Esophagus (tissue), 2 donors: ENCODE measurements at regions not wholly inside any gene's neighbourhood (a gene's known extent, or its start where the extent isn't known, plus 50 kb on each side); places are given as distances from the start of the nearest gene placed in this dataset.

Experiments
- H3K27ac ChIP-seq, 2 donors: one replicate each; pipeline ENCODE4 v1.5.1; 2013; ENCODE audit warnings: low read depth in 2 of 2, mild to moderate bottlenecking in 2 of 2, inconsistent platforms in 1 of 2, low read length in 1 of 2, moderate library complexity in 1 of 2
- H3K27me3 ChIP-seq, 2 donors: one replicate each; pipeline ENCODE4 v1.6.1; 2013; ENCODE audit warnings: low read length in 2 of 2, control low read depth in 1 of 2, mild to moderate bottlenecking in 1 of 2; ENCODE audit not compliant: insufficient read depth in 2 of 2, control insufficient read depth in 1 of 2
- H3K36me3 ChIP-seq, 2 donors: one replicate each; pipeline ENCODE4 v1.6.1; 2013; ENCODE audit warnings: low read length in 1 of 2; ENCODE audit not compliant: control insufficient read depth in 2 of 2, insufficient read depth in 2 of 2
- H3K4me1 ChIP-seq, 2 donors: one replicate each; pipeline ENCODE4 v1.6.1; 2013; ENCODE audit warnings: low read length in 1 of 2; ENCODE audit not compliant: control insufficient read depth in 2 of 2, insufficient read depth in 2 of 2
- H3K4me3 ChIP-seq, 2 donors: one replicate each; pipeline ENCODE4 v1.5.1; 2013; ENCODE audit warnings: low read length in 2 of 2, mild to moderate bottlenecking in 2 of 2, low read depth in 1 of 2, moderate library complexity in 1 of 2
- H3K9me3 ChIP-seq, 2 donors: one replicate each; pipeline ENCODE4 v1.6.1; 2013; ENCODE audit warnings: mild to moderate bottlenecking in 2 of 2, low read depth in 1 of 2, low read length in 1 of 2, moderate library complexity in 1 of 2; ENCODE audit not compliant: control insufficient read depth in 2 of 2, insufficient read depth in 1 of 2
- WGBS, 2 donors: extraction: QIAGEN DNeasy Blood & Tissue Kit; methylation state at CpG; one replicate each; pipeline ENCODE4 v1.1.7; 2013; 5-methylcytosine and 5-hydroxymethylcytosine counted together
- donor health status: healthy with polysubstance abuse.
- donor health status: Bipolar disorder and iron deficiency.

- Histone ChIP-seq H3K4me1 (no peaks in the 10 kb centered on the region), H3K27me3 (no peaks in the 10 kb centered on the region)
- 79 to 85% methylated on average over 1 of the region's 1 CpG for WGBS, 2 donors
Measured at GRCh38 chr6:167472880-167473279, 148.0 kb downstream of the TTLL2 start.

GRCh38 chr6:167474171-167474570 lies 149.3 kb downstream of the TTLL2 start:
- Histone ChIP-seq H3K27ac (no peak overlapping the region), H3K27me3 (no peaks in the 10 kb centered on the region), H3K4me3 (no peak overlapping the region), H3K36me3 (no peaks in the 10 kb centered on the region), H3K9me3 (no peaks in the 10 kb centered on the region), H3K4me1 (no peaks in the 10 kb centered on the region)
- WGBS, 2 donors = 82 to 86% methylated on average over 8 of the region's 8 CpGs

More at GRCh38 chr6:167472880-167473279, 148.0 kb downstream of the TTLL2 start:
- H3K27ac ChIP-seq = no peak overlapping the region
- H3K9me3 ChIP-seq = no peaks in the 10 kb centered on the region
- H3K4me3 ChIP-seq = no peak overlapping the region
- H3K36me3 ChIP-seq = no peaks in the 10 kb centered on the region

DNA sequence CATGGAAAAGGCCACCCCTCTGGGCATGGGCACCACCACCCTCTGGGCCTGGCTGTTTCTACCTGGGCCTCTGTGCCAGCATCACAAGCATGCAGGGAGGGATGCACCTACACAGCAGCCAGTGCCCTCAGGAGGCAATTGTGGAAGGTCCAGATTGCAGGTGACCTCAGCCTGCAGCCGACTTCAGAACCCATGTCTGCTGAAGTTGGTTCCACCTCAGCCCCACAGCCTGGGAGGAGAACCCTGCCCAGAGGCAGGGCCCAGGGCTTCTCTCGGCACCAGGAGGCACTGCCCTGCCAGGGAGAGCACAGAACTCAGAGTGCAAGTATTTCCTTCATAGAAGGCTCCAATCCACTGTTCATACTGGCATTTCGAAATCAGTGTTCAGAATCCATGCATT lies 149.8 kb downstream of the TTLL2 start:
- no peak overlapping the region for H3K4me3 ChIP-seq
- no peaks in the 10 kb centered on the region for H3K4me1 ChIP-seq
- no peaks in the 10 kb centered on the region for H3K36me3 ChIP-seq
- H3K27ac ChIP-seq = no peak overlapping the region
- H3K27me3 ChIP-seq = no peaks in the 10 kb centered on the region
- 77 to 80% methylated on average over 3 of the region's 3 CpGs for WGBS, 2 donors
- H3K9me3 ChIP-seq = no peaks in the 10 kb centered on the region

DNA sequence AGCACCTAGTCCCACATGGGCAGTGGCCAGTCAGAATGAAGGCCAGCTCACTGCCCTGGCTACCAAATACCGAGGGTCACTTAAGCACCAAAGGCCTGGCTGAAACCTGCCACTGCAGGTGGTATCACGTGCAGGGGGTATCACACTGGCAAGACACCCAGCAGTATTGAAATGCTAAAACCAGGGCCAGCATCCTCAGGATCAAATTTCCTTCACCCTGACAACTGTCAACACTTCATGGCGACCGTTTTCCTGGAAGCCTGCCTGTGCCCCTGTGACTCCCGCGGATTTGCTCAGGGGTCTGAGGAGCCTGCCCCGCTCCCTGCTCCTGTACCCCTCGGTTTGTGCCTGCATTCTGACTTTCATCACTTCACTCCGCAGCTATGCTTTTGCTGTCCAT lies 151.1 kb downstream of the TTLL2 start:
- Histone ChIP-seq H3K9me3 (no peaks in the 10 kb centered on the region), H3K27ac (no peak overlapping the region), H3K4me1 (no peaks in the 10 kb centered on the region), H3K36me3 (no peaks in the 10 kb centered on the region), H3K4me3 (no peak overlapping the region), H3K27me3 (no peaks in the 10 kb centered on the region)
- WGBS, 2 donors = 67 to 68% methylated on average over 9 of the region's 9 CpGs

DNA sequence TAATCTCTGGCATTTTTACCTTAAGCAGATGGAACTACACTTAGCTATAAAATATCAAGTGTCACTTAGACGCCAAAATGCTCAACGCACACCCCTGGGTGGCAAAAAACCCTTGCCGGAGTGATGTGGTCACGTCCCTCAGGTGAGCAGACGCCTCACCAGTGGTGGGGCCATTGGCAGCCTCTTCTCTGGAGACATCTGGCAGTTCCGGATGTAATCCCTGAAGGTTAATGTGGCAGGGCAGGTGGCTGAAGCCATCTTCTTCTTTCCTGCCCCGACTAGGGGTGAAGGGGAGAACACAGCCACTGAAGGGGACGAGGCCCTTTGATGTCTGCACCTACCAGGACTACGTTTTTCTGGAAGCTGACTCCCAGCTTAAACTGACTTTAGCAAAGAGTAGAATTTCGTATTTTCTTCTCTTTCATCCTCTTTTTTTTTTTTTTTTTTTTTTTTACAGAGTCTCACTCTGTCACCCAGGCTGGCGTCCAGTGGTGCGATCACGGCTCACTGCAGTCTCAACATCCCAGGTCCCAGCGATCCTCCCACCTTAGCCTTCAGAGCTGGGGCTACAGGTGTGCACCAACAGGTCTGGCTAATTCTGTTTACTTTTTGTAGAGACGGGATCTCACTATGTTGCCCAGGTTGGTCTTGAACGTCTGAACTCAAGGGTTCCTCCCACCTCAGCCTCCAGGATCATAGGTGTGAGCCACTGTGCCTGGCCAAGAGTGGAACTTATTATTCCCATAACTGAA lies 152.1 kb downstream of the TTLL2 start:
- no peaks in the 10 kb centered on the region for H3K27me3 ChIP-seq
- no peaks in the 10 kb centered on the region for H3K36me3 ChIP-seq
- no peaks in the 10 kb centered on the region for H3K9me3 ChIP-seq
- WGBS, 2 donors = 86 to 87% methylated on average over 16 of the region's 16 CpGs
- no peak overlapping the region for H3K27ac ChIP-seq
- H3K4me1 ChIP-seq = no peaks in the 10 kb centered on the region
- no peak overlapping the region for H3K4me3 ChIP-seq

DNA sequence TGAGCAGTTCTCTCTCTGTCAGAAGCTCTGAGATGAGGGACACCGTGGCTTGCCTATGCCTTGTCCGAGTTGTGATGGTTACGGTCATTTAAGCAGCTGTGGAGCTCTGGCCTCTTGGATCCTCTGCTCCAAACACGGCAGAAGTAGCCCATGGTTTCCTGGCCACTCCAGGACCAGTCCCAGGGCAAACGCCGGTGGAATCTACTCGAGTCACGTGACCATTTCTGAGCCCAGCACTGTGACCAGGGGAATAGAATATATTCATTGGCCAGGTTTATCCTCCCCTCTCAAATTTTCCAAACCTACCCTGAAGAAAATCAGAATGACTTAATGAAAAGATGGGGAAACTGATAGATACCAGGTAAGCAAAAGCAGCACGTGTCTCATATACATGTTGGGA lies 152.8 kb downstream of the TTLL2 start:
- Histone ChIP-seq H3K36me3 (no peaks in the 10 kb centered on the region), H3K9me3 (no peaks in the 10 kb centered on the region), H3K4me3 (no peak overlapping the region), H3K27ac (no peak overlapping the region), H3K27me3 (no peaks in the 10 kb centered on the region), H3K4me1 (no peaks in the 10 kb centered on the region)
- WGBS, 2 donors = 91 to 94% methylated on average over 9 of the region's 9 CpGs

DNA sequence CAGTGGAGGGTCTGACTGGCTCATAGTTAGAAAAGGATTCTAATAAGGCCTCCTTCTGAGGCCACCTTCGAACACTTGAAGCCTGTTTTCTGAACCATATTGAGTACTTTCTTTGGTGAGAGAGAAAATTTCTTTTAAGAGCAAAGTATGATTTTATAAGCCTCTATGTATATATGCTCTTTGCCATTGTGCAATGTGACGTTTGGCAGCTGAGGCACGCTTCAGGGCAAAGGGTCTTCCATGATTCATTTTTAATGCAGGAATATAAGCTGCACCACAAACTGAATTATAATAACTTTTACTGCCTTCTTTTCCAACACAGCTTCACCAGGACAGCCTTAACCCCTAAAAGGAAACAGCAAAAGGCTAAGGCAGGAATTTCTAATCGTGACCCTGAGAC lies 154.4 kb downstream of the TTLL2 start:
- H3K27me3 ChIP-seq = no peaks in the 10 kb centered on the region
- H3K27ac ChIP-seq = no peak overlapping the region
- no peak overlapping the region for H3K4me3 ChIP-seq
- H3K36me3 ChIP-seq = no peaks in the 10 kb centered on the region
- WGBS, 2 donors = 84 to 86% methylated on average over 4 of the region's 4 CpGs
- no peaks in the 10 kb centered on the region for H3K4me1 ChIP-seq
- no peaks in the 10 kb centered on the region for H3K9me3 ChIP-seq

- Histone ChIP-seq H3K9me3 (no peaks in the 10 kb centered on the region), H3K4me3 (no peak overlapping the region), H3K36me3 (no peaks in the 10 kb centered on the region), H3K27ac (no peak overlapping the region), H3K4me1 (no peaks in the 10 kb centered on the region), H3K27me3 (no peaks in the 10 kb centered on the region)
- WGBS, 2 donors = 49% methylated on average over 8 of the region's 8 CpGs
Measured at GRCh38 chr6:167479901-167480648, 155.2 kb downstream of the TTLL2 start.

DNA sequence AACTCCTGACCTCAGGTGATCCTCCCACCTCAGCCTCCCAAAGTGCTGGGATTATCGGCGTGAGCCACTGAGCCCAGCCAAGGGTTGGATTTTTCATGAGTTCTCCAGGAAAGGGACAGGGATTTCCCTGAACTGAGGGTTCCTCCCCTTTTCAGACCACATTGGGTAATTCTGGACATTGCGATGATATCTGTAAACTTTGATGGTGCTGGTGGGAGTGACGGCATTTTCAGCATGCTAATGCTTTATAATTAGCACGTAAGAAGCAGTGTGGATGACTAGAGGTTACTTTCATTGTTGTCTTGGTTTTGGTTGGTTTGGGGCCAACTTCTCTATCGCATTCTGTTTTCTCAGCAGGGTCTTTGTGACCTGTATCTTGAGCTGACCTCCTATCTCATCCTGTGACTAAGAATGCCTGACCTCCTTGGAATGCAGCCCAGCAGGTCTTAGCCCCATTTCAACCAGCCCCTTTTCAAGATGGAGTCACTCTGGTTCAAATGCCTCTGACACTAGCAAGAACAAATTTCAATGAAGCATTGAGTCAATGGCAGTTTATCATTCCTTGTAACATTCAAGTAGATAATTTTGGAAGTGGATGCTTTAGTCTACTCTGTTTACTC lies 156.5 kb downstream of the TTLL2 start:
- Histone ChIP-seq H3K27me3 (no peaks in the 10 kb centered on the region), H3K27ac (no peak overlapping the region), H3K4me1 (no peaks in the 10 kb centered on the region), H3K4me3 (no peak overlapping the region), H3K36me3 (no peaks in the 10 kb centered on the region), H3K9me3 (no peaks in the 10 kb centered on the region)
- WGBS, 2 donors = 87 to 90% methylated on average over 6 of the region's 6 CpGs
